22Rv1 (cell line): ENCODE measurements at regions not wholly inside any gene's neighbourhood (a gene's known extent, or its start where the extent isn't known, plus 50 kb on each side); places are given as distances from the start of the nearest gene placed in this dataset.

Experiments used
- H3K27ac ChIP-seq: fragments of 450-650 bp; 2 replicates; pipeline ENCODE4 v1.5.1; 2017
- CTCF ChIP-seq: fragments of 450-650 bp; IDR thresholded peaks from 2 replicates; pipeline ENCODE4 v1.5.1; 2017; ENCODE audit warnings: mild to moderate bottlenecking
- ZFX ChIP-seq: fragments of 450-650 bp; IDR thresholded peaks from 2 replicates; pipeline ENCODE4 v1.6.1; 2017; ENCODE audit warnings: antibody characterized with exemption, borderline replicate concordance

GRCh38 chr4:25527034-25527433 is 128.6 kb upstream of the SLC34A2 start:
- TF ChIP-seq ZFX: no peak
- TF ChIP-seq CTCF: no peak
- H3K27ac ChIP-seq: no peak overlapping the region

GRCh38 chr4:25528391-25528790 is 127.3 kb upstream of the SLC34A2 start:
- H3K27ac ChIP-seq: no peak overlapping the region
- TF ChIP-seq ZFX: no peak

- H3K27ac ChIP-seq: no peak overlapping the region
- TF ChIP-seq CTCF (peak; percentile 57), ZFX (no peak)
These were observed 124.4 kb upstream of the SLC34A2 start for GRCh38 chr4:25531272-25531671.

GRCh38 chr4:25532591-25532990 is 123.1 kb upstream of the SLC34A2 start:
- H3K27ac ChIP-seq: no peak overlapping the region
- no peak for TF ChIP-seq CTCF
- TF ChIP-seq ZFX: no peak

GRCh38 chr4:25533256-25533655 is 122.4 kb upstream of the SLC34A2 start:
- no peak overlapping the region for H3K27ac ChIP-seq
- TF ChIP-seq CTCF (no peak), ZFX (no peak)

- TF ChIP-seq ZFX: no peak
- TF ChIP-seq CTCF: no peak
These were observed 120.4 kb upstream of the SLC34A2 start for GRCh38 chr4:25535278-25535677.

GRCh38 chr4:25535701-25536473 is 119.8 kb upstream of the SLC34A2 start:
- no peak for TF ChIP-seq CTCF
- TF ChIP-seq ZFX: no peak
- no peak overlapping the region for H3K27ac ChIP-seq

More at GRCh38 chr4:25535278-25535677, 120.4 kb upstream of the SLC34A2 start:
- no peak overlapping the region for H3K27ac ChIP-seq
